ENCODE measurements at regions not wholly inside any gene's neighbourhood (a gene's known extent, or its start where the extent isn't known, plus 50 kb on each side); places are given as distances from the start of the nearest gene placed in this dataset.

DNA sequence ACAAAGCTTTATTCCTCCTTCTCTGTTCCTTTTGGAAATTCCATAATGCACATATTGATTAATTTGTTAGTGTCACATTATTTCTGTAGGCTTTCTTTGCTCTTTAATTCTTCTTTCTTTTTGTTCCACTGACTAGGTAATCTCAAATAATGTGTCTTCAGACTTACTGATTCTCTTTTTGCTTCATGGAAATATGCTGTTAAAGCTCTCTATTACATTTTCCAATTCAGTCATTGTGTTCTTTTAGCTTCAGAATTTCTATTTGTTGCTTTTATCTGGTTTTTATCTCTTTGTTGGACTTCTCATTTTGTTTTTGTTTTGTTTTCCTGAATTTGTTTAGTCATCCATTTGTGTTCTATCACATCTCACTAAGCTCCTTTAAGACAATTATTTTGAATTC lies 147.0 kb upstream of the EOMES start:
- no peaks in the 10 kb centered on the region for H3K36me3 ChIP-seq
- TF ChIP-seq, protein P1, sequence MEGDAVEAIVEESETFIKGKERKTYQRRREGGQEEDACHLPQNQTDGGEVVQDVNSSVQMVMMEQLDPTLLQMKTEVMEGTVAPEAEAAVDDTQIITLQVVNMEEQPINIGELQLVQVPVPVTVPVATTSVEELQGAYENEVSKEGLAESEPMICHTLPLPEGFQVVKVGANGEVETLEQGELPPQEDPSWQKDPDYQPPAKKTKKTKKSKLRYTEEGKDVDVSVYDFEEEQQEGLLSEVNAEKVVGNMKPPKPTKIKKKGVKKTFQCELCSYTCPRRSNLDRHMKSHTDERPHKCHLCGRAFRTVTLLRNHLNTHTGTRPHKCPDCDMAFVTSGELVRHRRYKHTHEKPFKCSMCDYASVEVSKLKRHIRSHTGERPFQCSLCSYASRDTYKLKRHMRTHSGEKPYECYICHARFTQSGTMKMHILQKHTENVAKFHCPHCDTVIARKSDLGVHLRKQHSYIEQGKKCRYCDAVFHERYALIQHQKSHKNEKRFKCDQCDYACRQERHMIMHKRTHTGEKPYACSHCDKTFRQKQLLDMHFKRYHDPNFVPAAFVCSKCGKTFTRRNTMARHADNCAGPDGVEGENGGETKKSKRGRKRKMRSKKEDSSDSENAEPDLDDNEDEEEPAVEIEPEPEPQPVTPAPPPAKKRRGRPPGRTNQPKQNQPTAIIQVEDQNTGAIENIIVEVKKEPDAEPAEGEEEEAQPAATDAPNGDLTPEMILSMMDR (IDR thresholded peaks at IDR 0.05): no peak
- TF ChIP-seq POLR2AphosphoS5 (IDR thresholded peaks at IDR 0.05) (no peak), EP300 (IDR thresholded peaks at IDR 0.05) (no peak), POLR2A (IDR thresholded peaks at IDR 0.05) (no peak)
- H3K27me3 ChIP-seq: no peaks in the 10 kb centered on the region
- peaks cover 0 to 35% (median 22%) of the 10 kb centered on the region in 4 donors for H3K9me3 ChIP-seq
- H3K27ac ChIP-seq: no peak overlapping the region
- H3K4me3 ChIP-seq: no peak overlapping the region
- H3K4me1 ChIP-seq: no peaks in the 10 kb centered on the region
- DNase-seq: no peak
- intact Hi-C loops (cut with DNase I; ENCODE audit: low total_unique reads): no loop called here

DNA sequence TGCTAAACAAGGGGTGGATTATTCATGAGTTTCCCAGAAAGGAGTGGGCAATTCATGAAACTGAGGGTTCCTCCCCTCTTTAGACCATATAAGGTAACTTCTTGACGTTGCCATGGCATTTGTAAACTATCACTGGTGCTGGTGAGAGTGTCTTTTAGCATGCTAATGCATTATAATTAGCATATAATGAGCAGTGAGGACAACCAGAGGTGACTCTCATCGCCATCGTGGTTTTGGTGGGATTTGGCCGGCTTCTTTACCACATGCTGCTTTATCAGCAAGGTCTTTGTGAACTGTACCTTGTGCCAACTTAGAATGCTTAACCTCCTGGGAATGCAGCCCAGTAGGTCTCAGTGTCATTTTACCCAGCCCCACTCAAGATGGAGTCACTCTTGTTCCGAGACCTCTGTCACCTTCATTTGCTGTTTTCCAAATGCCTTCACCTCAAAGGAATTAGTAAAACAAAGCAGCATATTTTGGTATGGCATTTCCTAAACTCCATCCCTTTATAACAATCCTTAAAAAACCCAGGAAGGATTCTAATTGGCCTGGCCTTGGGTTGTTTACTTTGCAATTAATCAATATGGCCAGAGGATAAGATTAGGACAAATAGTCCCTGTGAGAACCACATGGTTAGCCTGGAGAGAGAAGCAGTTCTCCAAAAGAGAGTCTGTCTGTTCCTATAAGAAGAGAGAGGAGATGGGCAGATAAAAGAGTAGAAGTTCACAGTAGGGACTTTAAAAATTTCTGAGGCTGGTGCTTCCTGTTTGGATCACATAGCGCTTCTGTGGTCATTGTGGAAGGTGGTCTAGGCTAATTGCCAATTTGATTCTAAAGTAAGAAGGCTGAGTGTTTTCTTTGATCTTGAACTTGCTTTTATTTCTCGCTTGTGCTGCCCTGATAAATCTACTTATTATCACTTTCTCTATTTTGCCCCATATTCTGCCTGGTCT lies 155.2 kb upstream of the EOMES start:
- no peaks in the 10 kb centered on the region for H3K9me3 ChIP-seq
- no peak for TF ChIP-seq POLR2AphosphoS5 (IDR thresholded peaks at IDR 0.05)
- no peak for TF ChIP-seq EP300 (IDR thresholded peaks at IDR 0.05)
- TF ChIP-seq, protein P1 (IDR thresholded peaks at IDR 0.05): no peak
- TF ChIP-seq POLR2A (IDR thresholded peaks at IDR 0.05): no peak
- H3K4me3 ChIP-seq: no peak overlapping the region
- H3K27ac ChIP-seq: no peak overlapping the region
- 25 to 42% (median 40%) methylated on average over 7 of the region's 7 CpGs for WGBS, 5 donors
- intact Hi-C loops (cut with DNase I; ENCODE audit: low total_unique reads): no loop called here
- H3K27me3 ChIP-seq: no peaks in the 10 kb centered on the region
- no peaks in the 10 kb centered on the region for H3K36me3 ChIP-seq
- H3K4me1 ChIP-seq: peaks cover 5 to 13% (median 10%) of the 10 kb centered on the region in 4 donors
- DNase-seq: peak in 1 of 2 donors; percentile 43

DNA sequence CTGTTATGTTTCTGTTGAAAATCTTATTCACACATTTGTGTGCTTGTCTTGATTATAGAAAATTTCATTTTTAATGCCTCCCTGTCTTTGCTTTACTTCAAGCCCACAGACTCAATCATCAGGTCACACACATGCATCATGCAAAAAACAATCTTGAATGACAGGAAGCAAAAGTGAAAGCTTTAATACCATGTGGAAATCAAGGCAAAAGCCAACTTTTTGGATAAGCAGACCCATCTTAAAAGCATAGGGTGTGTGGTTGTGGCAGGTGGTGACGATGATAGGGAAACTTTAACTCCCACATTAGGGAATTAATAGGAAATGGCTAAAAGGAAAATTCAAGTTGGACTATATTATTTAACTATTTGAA lies 155.9 kb upstream of the EOMES start:
- TF ChIP-seq, protein P1 (IDR thresholded peaks at IDR 0.05): no peak
- TF ChIP-seq POLR2AphosphoS5 (IDR thresholded peaks at IDR 0.05) (no peak), EP300 (IDR thresholded peaks at IDR 0.05) (no peak), POLR2A (IDR thresholded peaks at IDR 0.05) (no peak)
- Histone ChIP-seq H3K27ac (no peak overlapping the region), H3K4me3 (no peak overlapping the region), H3K9me3 (no peaks in the 10 kb centered on the region), H3K27me3 (no peaks in the 10 kb centered on the region), H3K36me3 (no peaks in the 10 kb centered on the region), H3K4me1 (peaks cover 5 to 13% (median 10%) of the 10 kb centered on the region in 4 donors)
- intact Hi-C loops (cut with DNase I; ENCODE audit: low total_unique reads): no loop called here
- no peak for DNase-seq
- WGBS, 5 donors: 61 to 91% (median 72%) methylated on average over 1 of the region's 1 CpG

DNA sequence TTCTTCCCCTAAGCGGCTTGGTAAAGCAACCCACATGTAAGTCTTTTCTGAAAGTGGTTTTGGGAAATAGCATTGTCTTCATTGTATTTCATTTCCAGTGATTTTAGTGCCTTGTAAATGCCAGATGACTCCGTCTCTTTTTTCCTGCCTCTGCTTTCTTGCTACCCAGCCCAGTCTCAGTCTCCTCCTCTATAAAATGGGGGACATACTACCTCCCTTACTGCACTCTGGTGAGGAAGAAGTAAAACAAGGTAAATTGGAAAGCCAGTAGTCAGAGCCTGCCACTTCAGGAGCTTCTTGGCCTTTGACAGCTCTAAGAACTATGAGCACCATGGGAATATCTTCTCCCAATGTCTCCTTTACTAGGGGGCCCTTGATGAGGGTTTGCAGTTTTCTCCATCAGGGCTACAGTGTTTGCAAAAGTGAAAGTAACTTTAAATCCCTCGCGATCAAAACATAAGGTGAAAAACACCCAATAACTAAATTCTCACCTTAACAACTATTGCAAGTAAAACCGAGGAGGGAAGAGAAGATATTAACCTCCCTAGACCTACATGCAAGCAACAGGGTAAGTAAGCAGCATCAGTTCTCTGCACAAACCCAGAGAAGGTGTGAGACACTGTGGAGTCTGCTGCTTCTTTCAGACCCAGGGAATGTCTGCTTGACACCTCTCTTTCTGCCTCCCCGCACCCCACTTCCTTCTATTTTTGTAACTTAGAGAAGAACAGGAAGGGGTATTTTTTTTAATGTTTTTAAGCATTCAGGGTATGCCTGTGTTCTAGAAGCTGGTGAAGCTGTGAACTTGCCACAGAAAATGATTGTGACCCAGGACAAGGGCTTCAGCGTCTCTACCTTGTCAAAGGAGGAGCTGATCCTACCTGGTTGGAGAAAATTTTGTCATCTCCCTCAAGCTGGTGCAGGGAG lies 159.1 kb upstream of the EOMES start:
- TF ChIP-seq EP300 (IDR thresholded peaks at IDR 0.05): no peak
- no peak for TF ChIP-seq POLR2A (IDR thresholded peaks at IDR 0.05)
- TF ChIP-seq POLR2AphosphoS5 (IDR thresholded peaks at IDR 0.05): no peak
- TF ChIP-seq, protein P1 (IDR thresholded peaks at IDR 0.05): no peak
- Histone ChIP-seq H3K36me3 (no peaks in the 10 kb centered on the region), H3K27ac (no peak overlapping the region), H3K27me3 (no peaks in the 10 kb centered on the region), H3K9me3 (no peaks in the 10 kb centered on the region), H3K4me1 (peaks cover 5 to 13% (median 10%) of the 10 kb centered on the region in 4 donors), H3K4me3 (peak overlapping the region in 2 of 4 donors; percentile 6 to 22)
- intact Hi-C loops (cut with DNase I; ENCODE audit: low total_unique reads): no loop called here
- peak in 1 of 2 donors; percentile 31 for DNase-seq
- WGBS, 5 donors: 41 to 57% (median 46%) methylated on average over 7 of the region's 7 CpGs
